Esophagus muscularis mucosa (tissue), 4 donors: ENCODE measurements at regions not wholly inside any gene's neighbourhood (a gene's known extent, or its start where the extent isn't known, plus 50 kb on each side); places are given as distances from the start of the nearest gene placed in this dataset.

ENCODE experiments used
- DNase-seq: peaks from one replicate; pipeline ENCODE4 v3.0.0-alpha.2; 2017; ENCODE audit errors: extremely low spot score
- H3K27ac ChIP-seq, 4 donors: fragments of 200-600 bp; sonication (generic); replicated peaks in 1 of 4; 1 replicate in 3 of 4; 2 replicates in 1 of 4; pipeline ENCODE4 v1.5.1; 2016 to 2019; ENCODE audit warnings: mild to moderate bottlenecking in 1 of 4
- H3K27me3 ChIP-seq, 4 donors: fragments of 200-600 bp; sonication (generic); one replicate each; pipeline versions ENCODE4 v1.5.1 to v1.6.0; 2016 to 2019
- H3K36me3 ChIP-seq, 4 donors: fragments of 200-600 bp; sonication (generic); one replicate each; pipeline ENCODE4 v1.5.1; 2016 to 2019
- H3K4me1 ChIP-seq, 4 donors: fragments of 200-600 bp; sonication (generic); one replicate each; pipeline ENCODE4 v1.5.1; 2016 to 2019
- H3K4me3 ChIP-seq, 4 donors: fragments of 200-600 bp; sonication (generic); 1 replicate in 2 of 4; 2 replicates in 2 of 4; pipeline ENCODE4 v1.5.1; 2016 to 2019; ENCODE audit warnings: mild to moderate bottlenecking in 4 of 4, moderate library complexity in 1 of 4
- H3K9me3 ChIP-seq, 4 donors: fragments of 200-600 bp; sonication (generic); 1 replicate in 3 of 4; 2 replicates in 1 of 4; pipeline ENCODE4 v1.5.1; 2016 to 2019
- CTCF ChIP-seq, 3 experiments: fragments of 200-600 bp in 2 of 3; fragments of 450-650 bp in 1 of 3; sonication (generic) in 2 of 3; IDR thresholded peaks; one replicate each; pipeline ENCODE4 v1.5.1; 2017 to 2019; ENCODE audit warnings: antibody characterized with exemption in 3 of 3, mild to moderate bottlenecking in 2 of 3, moderate library complexity in 1 of 3
- EP300 ChIP-seq: sonication (generic); formaldehyde crosslinking; IDR thresholded peaks from one replicate; pipeline ENCODE4 v1.6.1; 2017; ENCODE audit warnings: antibody characterized with exemption
- POLR2A ChIP-seq: fragments of 450-650 bp; IDR thresholded peaks from one replicate; pipeline ENCODE4 v1.6.1; 2017; ENCODE audit warnings: antibody characterized with exemption, moderate library complexity, mild to moderate bottlenecking, low read depth
- POLR2AphosphoS5 ChIP-seq, 2 donors: sonication (generic); formaldehyde crosslinking; IDR thresholded peaks; one replicate each; pipeline ENCODE4 v1.6.1; 2017; ENCODE audit warnings: antibody characterized with exemption in 2 of 2
- WGBS: methylation state at CpG from one replicate; pipeline ENCODE4 v1.1.5; 2018; 5-methylcytosine and 5-hydroxymethylcytosine counted together
- intact Hi-C: fragments of 100-400 bp; cut with DNase I; formaldehyde crosslinking; loops from one replicate; pipeline ENCODE4 v1.15.1; 2023

GRCh38 chr6:65818576-65818975, 111.5 kb upstream of the EYS start:
- Histone ChIP-seq H3K9me3 (no peaks in the 10 kb centered on the region), H3K4me1 (no peaks in the 10 kb centered on the region), H3K27me3 (no peaks in the 10 kb centered on the region), H3K36me3 (no peaks in the 10 kb centered on the region), H3K4me3 (no peak overlapping the region), H3K27ac (no peak overlapping the region)
- intact Hi-C loops = no loop called here
- WGBS = 89% methylated on average over 5 of the region's 5 CpGs
- TF ChIP-seq EP300 (no peak), POLR2A (no peak), CTCF (IDR thresholded peaks at IDR 0.05) (no peak), POLR2AphosphoS5 (IDR thresholded peaks at IDR 0.05) (no peak)
- no peak for DNase-seq

GRCh38 chr6:65816991-65817390, 110.0 kb upstream of the EYS start:
- no peaks in the 10 kb centered on the region for H3K9me3 ChIP-seq
- intact Hi-C loops = no loop called here
- no peaks in the 10 kb centered on the region for H3K27me3 ChIP-seq
- WGBS = 71% methylated on average over 2 of the region's 2 CpGs
- no peaks in the 10 kb centered on the region for H3K36me3 ChIP-seq
- no peak overlapping the region for H3K27ac ChIP-seq
- TF ChIP-seq CTCF (IDR thresholded peaks at IDR 0.05) (no peak), EP300 (no peak), POLR2A (no peak), POLR2AphosphoS5 (IDR thresholded peaks at IDR 0.05) (no peak)
- DNase-seq = no peak
- H3K4me1 ChIP-seq = no peaks in the 10 kb centered on the region
- H3K4me3 ChIP-seq = no peak overlapping the region

GRCh38 chr6:65814071-65814470, 107.0 kb upstream of the EYS start:
- H3K4me1 ChIP-seq = no peaks in the 10 kb centered on the region
- no peaks in the 10 kb centered on the region for H3K9me3 ChIP-seq
- WGBS = 99% methylated on average over 3 of the region's 3 CpGs

GRCh38 chr6:65803186-65803585, 96.2 kb upstream of the EYS start:
- intact Hi-C loops = no loop called here
- DNase-seq = no peak
- TF ChIP-seq POLR2A (no peak), POLR2AphosphoS5 (IDR thresholded peaks at IDR 0.05) (no peak), CTCF (IDR thresholded peaks at IDR 0.05) (no peak), EP300 (no peak)
- Histone ChIP-seq H3K27ac (no peak overlapping the region), H3K4me3 (no peak overlapping the region), H3K4me1 (no peaks in the 10 kb centered on the region), H3K9me3 (no peaks in the 10 kb centered on the region), H3K36me3 (no peaks in the 10 kb centered on the region), H3K27me3 (no peaks in the 10 kb centered on the region)

More at GRCh38 chr6:65814071-65814470, 107.0 kb upstream of the EYS start:
- intact Hi-C loops = no loop called here
- H3K36me3 ChIP-seq = no peaks in the 10 kb centered on the region
- H3K4me3 ChIP-seq = no peak overlapping the region
- no peak overlapping the region for H3K27ac ChIP-seq
- H3K27me3 ChIP-seq = no peaks in the 10 kb centered on the region
- TF ChIP-seq EP300 = no peak
- TF ChIP-seq CTCF (IDR thresholded peaks at IDR 0.05) = no peak
- no peak for TF ChIP-seq POLR2AphosphoS5 (IDR thresholded peaks at IDR 0.05)
- no peak for TF ChIP-seq POLR2A
- no peak for DNase-seq

- no peak for DNase-seq
- Histone ChIP-seq H3K27ac (no peak overlapping the region), H3K9me3 (no peaks in the 10 kb centered on the region), H3K27me3 (no peaks in the 10 kb centered on the region), H3K4me3 (no peak overlapping the region), H3K36me3 (no peaks in the 10 kb centered on the region), H3K4me1 (no peaks in the 10 kb centered on the region)
- intact Hi-C loops = no loop called here
- TF ChIP-seq EP300 (no peak), POLR2A (no peak), CTCF (IDR thresholded peaks at IDR 0.05) (no peak), POLR2AphosphoS5 (IDR thresholded peaks at IDR 0.05) (no peak)
These were observed 92.4 kb upstream of the EYS start for GRCh38 chr6:65799389-65799788.
